ENCODE measurements at regions not wholly inside any gene's neighbourhood (a gene's known extent, or its start where the extent isn't known, plus 50 kb on each side); places are given as distances from the start of the nearest gene placed in this dataset.

DNA sequence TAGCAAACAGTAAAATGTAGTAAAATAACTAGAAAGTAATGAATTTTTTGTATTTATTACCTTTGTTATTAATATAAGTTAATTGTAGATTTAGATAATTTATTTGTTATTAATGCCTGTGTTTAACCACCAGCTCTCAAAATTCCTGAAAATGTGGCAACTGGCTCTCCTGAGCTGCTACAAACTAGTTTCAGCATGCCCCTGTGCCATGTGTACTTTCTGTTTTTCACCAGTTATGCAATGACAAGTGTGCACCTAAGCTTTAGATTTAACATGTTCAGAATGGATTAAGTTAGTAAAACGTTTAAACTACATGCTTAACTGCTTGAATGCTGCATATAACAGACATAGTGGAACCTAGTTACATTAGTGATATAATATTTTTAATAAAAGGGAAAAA is 88.1 kb downstream of the POSTN start:
- no peak overlapping the region for H2AFZ ChIP-seq (ENCODE audit: low read depth, low read length, poor library complexity, severe bottlenecking)
- H4K20me1 ChIP-seq (ENCODE audit: insufficient read depth), result no peaks in the 10 kb centered on the region
- TF ChIP-seq ZNF274 (IDR thresholded peaks at IDR 0.05; ENCODE audit: low read depth, low read length) (no peak), SP1 (IDR thresholded peaks at IDR 0.05; ENCODE audit: low read depth) (no peak), POLR2AphosphoS5 (IDR thresholded peaks at IDR 0.05; ENCODE audit: low read depth, low read length) (no peak), CBX3 (IDR thresholded peaks at IDR 0.05; ENCODE audit: low read depth) (no peak), SRF (IDR thresholded peaks at IDR 0.05; ENCODE audit: low read depth) (no peak), CEBPB (IDR thresholded peaks at IDR 0.05; ENCODE audit: low read depth) (no peak), EZH2 (IDR thresholded peaks at IDR 0.05) (no peak), TCF7L2 (IDR thresholded peaks at IDR 0.05; ENCODE audit: borderline replicate concordance, extremely low read depth, insufficient read depth, insufficient read length) (no peak), RAD21 (IDR thresholded peaks at IDR 0.05; ENCODE audit: low read depth) (no peak), ELF1 (IDR thresholded peaks at IDR 0.05; ENCODE audit: borderline replicate concordance, low read depth) (no peak), JUND (IDR thresholded peaks at IDR 0.05) (no peak)
- TF ChIP-seq, protein P1, sequence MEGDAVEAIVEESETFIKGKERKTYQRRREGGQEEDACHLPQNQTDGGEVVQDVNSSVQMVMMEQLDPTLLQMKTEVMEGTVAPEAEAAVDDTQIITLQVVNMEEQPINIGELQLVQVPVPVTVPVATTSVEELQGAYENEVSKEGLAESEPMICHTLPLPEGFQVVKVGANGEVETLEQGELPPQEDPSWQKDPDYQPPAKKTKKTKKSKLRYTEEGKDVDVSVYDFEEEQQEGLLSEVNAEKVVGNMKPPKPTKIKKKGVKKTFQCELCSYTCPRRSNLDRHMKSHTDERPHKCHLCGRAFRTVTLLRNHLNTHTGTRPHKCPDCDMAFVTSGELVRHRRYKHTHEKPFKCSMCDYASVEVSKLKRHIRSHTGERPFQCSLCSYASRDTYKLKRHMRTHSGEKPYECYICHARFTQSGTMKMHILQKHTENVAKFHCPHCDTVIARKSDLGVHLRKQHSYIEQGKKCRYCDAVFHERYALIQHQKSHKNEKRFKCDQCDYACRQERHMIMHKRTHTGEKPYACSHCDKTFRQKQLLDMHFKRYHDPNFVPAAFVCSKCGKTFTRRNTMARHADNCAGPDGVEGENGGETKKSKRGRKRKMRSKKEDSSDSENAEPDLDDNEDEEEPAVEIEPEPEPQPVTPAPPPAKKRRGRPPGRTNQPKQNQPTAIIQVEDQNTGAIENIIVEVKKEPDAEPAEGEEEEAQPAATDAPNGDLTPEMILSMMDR (IDR thresholded peaks at IDR 0.05 in 2 of 3, conservative IDR thresholded peaks at IDR 0.05 in 1 of 3; ENCODE audit: borderline replicate concordance in 1 of 3, insufficient read depth in 1 of 3, low read depth in 2 of 3, low read length in 2 of 3), result no peak
- CTCF ChIA-PET, result no interaction called here
- no peaks in the 10 kb centered on the region for H3K79me2 ChIP-seq (ENCODE audit: insufficient read depth, low read length)
- ATAC-seq, result no peak
- H3K4me3 ChIP-seq (replicated peaks in 1 of 2; ENCODE audit: low read depth in 1 of 2, low read length in 2 of 2), result no peak overlapping the region
- no peak overlapping the region for H3K27ac ChIP-seq (ENCODE audit: low read depth, low read length)
- H3K9me3 ChIP-seq (ENCODE audit: control insufficient read depth in 1 of 2, insufficient read depth in 1 of 2, low read depth in 1 of 2, low read length in 2 of 2), result peaks cover 0 to 11% of the 10 kb centered on the region in 2 experiments; a peak in 3 of 4 replicates
- H3K27me3 ChIP-seq (ENCODE audit: insufficient read depth, low read length), result no peaks in the 10 kb centered on the region
- intact Hi-C loops (cut with micrococcal nuclease), result no loop called here
- RAD21 ChIA-PET (ENCODE audit: low non-redundant PET in 1 of 2, low total read pairs in 2 of 2, uncharacterized antibody in 2 of 2, unreplicated experiment in 2 of 2), result no interaction called here
- H3K4me1 ChIP-seq (ENCODE audit: control insufficient read depth in 1 of 2, insufficient read depth in 2 of 2, low read length in 2 of 2), result no peaks in the 10 kb centered on the region
- no peaks in the 10 kb centered on the region for H3K9me2 ChIP-seq (ENCODE audit: insufficient read depth)
- no TSS peak for BruUV-seq (replicated peaks)
- H3K9ac ChIP-seq (ENCODE audit: low read length), result no peak overlapping the region
- no peak for DNase-seq (ENCODE audit: low read depth, low spot score)
- H3K36me3 ChIP-seq (ENCODE audit: control insufficient read depth in 1 of 2, insufficient read depth in 2 of 2, low read length in 2 of 2), result no peaks in the 10 kb centered on the region
- no peak overlapping the region for H3K4me2 ChIP-seq (ENCODE audit: low read length)
- POLR2A ChIA-PET, result no interaction called here

Data from HCT116 (cell line).